ENCODE measurements at regions not wholly inside any gene's neighbourhood (a gene's known extent, or its start where the extent isn't known, plus 50 kb on each side); places are given as distances from the start of the nearest gene placed in this dataset.
"Not testable (repeated sequence)": the region's sequence is repeated elsewhere in the genome, so short reads cannot be mapped to it uniquely, and the experiment has no call there.

GRCh38 chr15:19899021-19899824, 642.4 kb downstream of the GOLGA6L6 start:
- DNase-seq (ENCODE audit: low read depth, low spot score) = no peak

- not testable (repeated sequence) for DNase-seq (ENCODE audit: low read depth, low spot score)
Measured at GRCh38 chr15:19888811-19889210, 652.8 kb downstream of the GOLGA6L6 start.

- DNase-seq (ENCODE audit: low read depth, low spot score) = not testable (repeated sequence)
Measured at GRCh38 chr15:19844061-19844460, 697.5 kb downstream of the GOLGA6L6 start.

Data from ELF-1 (cell line).